HG02884 (cell line): ENCODE measurements at regions not wholly inside any gene's neighbourhood (a gene's known extent, or its start where the extent isn't known, plus 50 kb on each side); places are given as distances from the start of the nearest gene placed in this dataset.
"Not testable (repeated sequence)": the region's sequence is repeated elsewhere in the genome, so short reads cannot be mapped to it uniquely, and the experiment has no call there.

ENCODE experiments used
- ATAC-seq: cut with Tn5 transposase; IDR thresholded peaks from one replicate; pipeline ENCODE4 v1.9.1; 2021; ENCODE audit warnings: mild to moderate bottlenecking, moderate library complexity; ENCODE audit not compliant: unreplicated experiment

DNA sequence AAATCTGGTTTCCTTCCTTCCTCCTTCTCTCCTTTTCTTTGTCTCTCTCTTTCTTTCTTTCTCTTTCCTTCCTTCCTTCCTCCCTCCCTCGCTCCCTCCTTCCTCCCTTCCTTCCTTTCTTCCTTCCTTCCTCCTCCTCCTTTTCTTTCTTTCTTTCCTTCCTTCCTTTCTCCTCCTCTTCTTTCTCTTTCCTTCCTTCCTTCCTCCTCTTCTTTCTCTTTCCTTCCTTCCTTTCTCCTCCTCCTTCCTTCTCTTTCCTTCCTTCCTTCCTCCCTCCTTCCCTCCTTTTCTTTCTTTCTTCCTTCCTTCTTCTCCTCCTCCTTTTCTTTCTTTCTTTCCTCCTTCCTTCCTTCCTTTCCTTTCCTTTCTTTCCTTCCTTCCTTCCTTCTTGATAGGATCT lies 61.2 kb downstream of the VIP start:
- ATAC-seq = no peak

DNA sequence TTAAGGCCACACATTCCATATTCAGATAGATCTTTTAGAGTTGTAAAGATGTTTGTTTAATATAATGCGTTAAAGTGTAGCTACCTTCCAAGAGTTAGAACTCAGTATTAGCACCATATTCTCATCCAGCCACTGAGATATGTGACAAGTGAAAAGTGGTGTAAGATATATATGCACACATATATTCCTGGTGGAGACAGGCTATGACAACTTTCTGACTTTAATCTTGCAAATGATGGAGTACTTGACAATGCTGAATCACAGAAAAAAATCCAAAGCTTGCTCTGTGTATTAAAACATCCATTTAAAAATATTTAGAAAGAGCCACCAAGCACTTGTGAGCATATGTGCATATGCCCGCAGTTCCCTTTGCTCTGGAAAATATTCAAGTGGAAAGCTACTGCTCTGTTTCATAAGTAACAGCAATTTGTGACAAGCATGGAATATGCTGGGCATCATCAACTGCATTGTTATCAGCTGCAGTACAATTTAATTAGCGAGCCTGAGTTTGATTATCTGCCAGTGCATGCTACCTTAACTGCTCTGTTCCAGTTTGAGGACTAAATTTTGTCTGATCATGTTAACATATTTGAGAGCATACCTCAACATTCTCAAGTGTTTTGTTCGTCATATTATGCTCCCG lies 64.8 kb downstream of the VIP start:
- no peak for ATAC-seq

DNA sequence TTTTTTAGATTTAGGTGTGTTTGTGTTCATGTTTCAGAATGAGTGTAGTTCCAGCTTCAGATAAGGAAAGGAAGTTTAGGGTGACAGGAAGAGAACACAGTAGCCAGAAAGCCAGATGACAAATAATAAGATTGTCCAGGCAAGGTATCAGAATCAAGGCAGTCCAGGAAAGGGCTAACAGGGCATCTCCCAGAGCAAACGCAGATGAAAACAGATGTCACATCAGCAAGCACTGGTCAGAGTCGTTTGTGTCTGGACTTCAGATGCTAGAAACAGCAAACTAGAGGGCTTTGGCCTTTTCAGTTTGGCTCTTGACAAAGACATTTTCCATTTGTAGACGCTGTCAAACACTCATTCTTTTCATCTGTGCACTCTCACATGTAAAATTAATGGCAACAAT lies 65.5 kb downstream of the VIP start:
- no peak for ATAC-seq

DNA sequence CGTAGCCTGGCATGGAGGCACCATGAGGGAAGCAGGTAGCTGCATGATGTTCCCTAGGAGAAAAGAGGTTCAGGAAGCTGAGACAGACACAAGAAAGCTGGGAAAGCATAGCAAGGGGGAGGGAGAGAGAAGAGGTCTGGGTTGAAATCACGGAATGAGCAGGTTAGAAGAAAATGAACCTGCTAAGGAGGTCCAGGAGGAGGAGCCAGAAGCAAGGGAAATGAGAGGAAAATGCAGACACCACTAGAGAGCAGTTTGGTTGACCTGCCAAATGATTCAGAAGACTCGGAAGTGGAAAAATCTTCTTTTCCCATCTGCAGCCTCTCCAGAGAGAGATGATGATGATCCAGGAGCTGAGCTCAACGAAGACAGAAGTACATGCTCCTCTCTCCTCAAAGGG lies 70.9 kb downstream of the VIP start:
- ATAC-seq = no peak

DNA sequence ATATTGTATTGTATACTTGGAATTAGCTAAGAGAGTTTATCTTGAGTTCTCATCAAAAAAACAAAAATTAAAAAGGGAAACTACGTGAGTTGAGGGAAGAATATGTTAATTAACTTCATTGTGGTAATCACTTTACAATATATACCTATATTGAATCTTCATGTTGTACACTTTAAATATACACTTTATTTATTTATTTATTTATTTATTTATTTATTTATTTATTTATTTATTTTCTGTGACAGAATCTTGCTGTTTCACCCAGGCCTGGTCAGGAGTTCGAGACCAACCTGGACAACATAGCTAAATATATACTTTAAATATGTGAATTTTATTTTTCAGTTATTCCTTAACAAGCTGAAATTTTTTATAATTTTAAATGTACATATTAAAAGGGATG lies 74.1 kb downstream of the VIP start:
- no peak for ATAC-seq

DNA sequence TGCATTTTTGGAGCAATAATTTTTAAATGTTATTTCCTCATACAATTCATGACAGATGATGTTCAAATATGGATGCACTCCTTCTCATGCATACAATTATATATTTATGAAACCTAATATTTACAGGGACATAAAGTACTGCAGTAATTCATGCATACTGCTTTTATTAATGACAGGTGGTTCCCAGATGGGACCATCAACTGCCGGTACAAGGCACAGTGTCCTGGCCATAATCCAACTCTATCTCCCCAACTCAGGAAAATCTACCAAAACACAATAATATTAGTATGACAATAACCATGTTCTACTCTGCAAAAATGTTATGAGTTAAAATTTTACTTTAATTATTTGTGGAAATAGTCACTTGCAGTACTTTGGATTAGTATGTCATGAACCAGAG lies 77.8 kb downstream of the VIP start:
- ATAC-seq = no peak

DNA sequence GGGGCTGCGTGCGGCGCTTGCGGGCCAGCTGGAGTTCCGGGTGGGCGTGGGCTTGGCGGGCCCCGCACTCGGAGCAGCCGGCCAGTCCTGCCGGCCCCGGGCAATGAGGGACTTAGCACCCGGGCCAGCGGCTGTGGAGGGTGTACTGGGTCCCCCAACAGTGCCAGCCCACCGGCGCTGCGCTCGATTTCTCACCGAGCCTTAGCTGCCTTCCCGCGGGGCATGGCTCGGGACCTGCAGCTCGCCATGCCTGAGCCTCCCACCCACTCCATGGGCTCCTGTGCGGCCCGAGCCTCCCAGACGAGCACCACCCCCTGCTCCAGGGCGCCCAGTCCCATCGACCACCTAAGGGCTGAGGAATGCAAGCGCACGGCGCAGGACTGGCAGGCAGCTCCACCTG lies 83.8 kb downstream of the VIP start:
- ATAC-seq = not testable (repeated sequence)

DNA sequence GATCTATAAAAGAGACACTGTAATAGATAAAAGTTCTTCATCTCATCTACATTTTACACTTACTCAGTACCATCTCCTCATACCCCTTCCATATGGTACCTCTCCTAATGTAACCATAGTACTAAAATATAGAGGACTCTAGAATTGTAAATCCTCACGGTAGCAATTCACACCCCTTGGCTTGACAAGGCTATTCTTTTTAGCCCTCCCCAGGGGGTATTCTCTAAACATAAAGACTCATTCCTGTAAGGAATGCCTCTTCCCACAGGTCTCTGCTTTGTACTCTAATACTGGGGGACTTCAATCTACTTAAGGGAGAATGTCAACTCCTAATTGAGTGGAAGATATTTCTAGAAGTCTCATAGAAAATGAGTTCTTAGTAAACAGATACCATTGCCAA lies 85.9 kb downstream of the VIP start:
- ATAC-seq = no peak

DNA sequence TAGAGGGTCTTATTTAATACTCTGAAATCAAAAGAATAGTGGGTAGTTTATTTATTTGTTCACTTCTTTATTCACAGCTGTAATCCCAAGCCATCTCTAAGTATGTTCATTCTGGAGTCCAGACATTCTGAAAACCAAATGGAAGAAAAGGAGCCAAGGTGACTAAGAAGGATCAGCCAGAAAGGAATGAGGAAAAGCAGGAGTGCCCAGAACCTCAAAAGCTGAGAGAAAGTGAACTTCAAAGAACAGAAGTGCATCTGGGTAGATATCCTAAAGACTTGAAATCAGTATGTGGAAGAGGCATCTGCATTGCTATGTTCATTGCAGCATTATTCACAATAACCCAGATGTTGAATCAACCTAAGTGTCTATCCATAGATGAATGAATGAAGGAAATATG lies 94.8 kb downstream of the VIP start:
- ATAC-seq = no peak

DNA sequence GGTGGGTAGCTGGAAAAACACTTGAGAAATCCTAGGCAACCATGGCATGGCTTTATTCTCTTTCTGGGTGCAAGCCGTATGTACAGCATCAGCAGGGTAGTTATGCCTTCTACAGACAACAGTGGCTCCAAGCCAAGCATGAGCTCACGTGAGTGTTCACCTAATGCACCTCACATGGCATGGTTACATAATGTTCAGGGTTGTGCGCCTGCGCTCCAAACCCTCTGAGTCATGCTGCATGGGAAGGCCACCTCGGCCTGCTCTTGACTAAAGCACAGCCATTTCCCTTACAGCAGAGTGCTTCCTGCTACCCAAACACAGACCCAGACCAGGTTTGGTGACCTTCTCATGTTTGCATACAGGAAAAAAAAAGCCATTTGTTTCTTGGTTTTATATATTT lies 96.2 kb downstream of the VIP start:
- ATAC-seq = no peak

DNA sequence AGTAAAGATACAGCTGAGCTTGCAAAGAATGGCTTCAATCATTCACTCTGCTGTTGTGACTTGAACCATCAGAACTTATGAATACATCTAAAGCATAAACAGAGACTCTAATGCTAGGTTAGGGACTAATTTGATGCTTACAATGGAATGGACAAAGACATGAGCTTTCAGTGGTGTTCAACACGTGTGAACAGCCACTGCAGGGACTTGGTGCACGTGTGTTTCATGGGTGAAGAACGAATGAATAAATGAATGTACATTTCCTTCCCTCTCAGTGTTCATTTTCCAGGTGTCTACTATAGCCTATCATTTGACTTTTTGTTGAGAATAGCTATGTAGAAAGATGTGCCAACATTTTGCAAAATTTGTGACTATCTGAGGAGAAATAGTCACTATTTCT lies 98.3 kb downstream of the VIP start:
- ATAC-seq = no peak

DNA sequence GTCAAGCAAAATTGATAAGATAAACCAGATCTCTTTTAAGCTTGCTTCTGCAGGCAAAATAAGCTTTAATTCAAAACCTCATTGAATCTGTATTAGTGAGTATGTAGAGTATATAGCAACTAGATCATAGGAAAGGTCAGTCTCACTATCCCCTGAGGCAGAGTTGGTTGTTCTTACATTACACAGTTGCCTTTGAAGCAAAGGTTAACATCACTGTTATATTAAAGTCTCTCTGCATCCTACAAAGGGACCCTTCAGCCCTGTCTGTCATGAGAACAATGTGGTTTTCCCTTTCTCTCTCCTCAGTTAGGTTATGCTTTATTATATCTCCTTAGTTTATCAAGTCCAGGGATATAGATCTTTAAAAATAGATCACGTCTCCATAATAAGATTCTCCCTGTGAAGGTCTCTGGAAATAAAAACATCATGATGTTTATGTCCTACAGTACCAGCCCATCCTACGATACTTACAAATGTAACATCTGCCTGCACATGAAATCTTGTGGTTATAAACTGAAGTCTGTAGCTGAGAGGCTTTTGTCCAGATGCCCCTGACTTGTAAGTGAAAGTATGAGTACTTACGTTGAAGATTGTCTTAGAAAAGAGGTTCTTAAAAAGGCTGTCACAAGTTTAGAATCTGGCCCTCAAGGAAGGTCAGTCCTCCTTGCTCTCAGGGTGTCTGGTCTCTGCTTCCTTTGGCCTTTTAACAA lies 103.6 kb downstream of the VIP start:
- ATAC-seq = no peak

DNA sequence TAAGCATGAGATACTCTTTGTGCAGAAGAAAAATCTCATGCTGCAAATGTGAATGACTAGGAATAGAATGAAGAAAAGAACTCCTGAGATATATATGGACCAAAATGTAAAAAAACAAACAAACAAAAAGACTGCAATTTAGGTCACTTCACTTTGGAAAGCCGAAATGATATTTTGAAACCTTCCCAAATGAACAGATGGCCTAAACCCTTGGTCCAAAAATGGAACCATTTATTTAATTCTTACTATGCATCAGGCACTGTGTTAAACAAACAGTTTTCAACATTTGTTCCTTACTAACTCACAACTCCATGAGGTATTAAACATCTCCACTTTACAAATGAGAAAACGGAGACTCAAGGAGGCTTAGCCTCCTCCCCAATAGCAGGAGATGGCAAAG lies 107.5 kb downstream of the VIP start:
- no peak for ATAC-seq

DNA sequence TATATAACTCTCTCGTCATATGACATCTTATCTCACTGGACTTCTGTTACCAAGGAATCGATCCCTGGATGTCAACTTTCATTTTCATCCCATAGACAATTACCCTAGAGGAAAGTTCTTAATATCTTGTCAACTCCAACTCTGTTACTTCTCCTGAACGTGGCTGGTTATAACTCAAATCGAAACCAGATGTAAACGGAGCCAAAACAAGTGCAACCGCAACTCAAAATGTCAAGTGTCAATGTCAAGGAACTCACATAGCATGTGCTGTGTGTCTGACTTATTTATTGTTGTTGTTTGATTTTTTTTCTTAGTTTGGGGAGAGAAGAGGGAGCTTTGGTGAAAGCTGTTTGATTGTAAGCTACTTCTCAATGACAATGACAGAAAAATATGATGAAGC lies 108.6 kb downstream of the VIP start:
- ATAC-seq = no peak

DNA sequence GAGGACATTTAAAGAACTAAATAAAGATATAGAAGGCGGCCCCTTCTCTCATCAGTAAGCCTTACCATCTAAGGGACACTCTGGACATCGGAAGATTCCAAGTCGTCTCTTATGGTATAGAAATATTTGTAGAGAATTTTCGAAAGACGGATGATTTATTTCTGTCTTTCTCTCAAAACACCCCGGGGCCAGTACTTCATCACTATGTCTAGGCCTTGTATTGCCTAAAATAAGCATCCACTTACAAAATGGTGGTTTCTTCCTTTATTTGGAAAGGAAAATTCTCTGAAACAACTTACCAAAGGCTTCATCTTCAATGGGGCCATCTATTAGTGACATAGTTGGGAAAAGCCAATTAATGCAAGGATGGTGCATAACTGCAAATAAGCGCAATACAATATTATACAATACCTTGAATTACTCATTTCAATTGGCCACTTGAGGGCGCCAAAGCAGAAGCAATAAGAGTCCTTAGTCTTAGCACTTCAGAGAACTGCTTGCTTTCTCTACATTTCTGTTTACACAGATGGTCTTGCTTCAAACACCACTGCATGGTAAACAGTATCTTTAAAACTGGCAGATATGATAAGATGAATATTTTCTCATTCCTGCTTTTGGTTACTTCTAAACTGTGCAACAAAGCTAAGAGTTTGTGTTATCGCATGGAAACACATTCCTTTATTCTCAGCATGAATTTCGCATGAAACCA lies 113.2 kb downstream of the VIP start:
- ATAC-seq = peak; percentile 95

DNA sequence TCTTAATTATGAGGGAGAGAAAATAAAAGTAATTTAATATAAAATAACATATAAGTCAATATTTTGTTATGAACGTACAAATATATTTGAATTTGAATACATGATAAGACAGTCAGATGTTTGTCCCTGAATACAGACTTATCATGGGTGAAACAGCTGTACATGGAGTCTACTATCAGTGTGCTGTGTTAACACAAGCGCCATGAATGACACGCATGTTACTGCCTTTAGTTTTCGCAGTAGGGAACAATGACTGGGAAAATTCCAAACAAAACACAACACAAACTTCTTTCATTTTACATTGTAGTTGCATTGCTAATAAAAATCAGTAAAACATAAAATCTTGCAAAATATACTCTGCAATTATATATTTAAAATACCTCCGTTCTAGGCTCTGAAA lies 108.6 kb downstream of the FBXO5 start:
- ATAC-seq = no peak

DNA sequence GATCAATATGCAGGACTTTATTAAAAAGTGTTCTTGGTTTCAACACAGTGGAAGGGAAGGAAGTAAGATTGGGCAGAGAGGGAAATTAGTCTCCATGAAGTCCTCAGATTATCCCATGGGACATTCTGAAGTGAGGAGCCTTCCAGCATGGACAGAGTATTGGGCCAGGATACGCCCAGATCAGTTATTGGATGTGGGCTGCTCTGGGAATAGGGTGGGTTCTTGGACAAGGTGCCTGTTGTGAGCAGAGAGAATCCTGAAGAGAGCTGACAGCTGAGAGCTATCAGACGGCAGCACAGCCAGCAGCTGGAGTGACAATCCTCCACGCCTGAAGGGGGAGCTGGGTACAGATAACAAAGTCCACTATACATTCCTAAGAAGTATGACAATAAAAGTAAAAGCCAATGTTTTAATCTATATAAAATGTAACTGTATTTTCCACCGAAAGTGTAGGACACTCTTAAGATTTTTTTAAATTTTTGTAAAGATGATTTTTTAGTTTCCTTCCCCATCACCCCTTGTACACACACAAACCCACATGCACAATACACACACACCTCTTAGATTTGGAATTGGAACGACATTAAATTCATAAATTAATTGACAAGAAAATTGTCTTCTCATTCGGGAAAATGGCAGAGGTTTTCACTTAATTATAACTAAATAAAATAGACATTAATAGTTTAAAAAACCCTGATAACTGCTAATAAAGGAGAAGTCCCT lies 107.8 kb downstream of the FBXO5 start:
- no peak for ATAC-seq

DNA sequence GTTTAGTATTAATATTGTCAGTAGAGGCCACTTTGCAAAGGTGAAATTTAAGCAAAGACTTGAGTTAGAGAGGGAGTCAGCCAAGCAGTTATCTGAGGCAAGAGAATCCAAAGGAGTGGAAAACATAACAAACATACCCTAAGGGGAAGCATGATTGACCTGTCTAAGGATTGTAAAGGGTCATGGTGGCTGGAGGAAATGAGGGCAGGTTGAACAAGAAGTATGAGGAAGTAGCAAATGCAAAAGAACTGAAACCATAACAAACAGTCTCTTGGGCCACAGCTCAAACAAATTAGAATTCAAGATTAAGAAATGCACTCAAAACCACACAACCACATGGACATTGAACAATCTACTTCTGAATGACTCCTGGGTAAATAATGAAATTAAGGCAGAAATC lies 103.2 kb downstream of the FBXO5 start:
- no peak for ATAC-seq

DNA sequence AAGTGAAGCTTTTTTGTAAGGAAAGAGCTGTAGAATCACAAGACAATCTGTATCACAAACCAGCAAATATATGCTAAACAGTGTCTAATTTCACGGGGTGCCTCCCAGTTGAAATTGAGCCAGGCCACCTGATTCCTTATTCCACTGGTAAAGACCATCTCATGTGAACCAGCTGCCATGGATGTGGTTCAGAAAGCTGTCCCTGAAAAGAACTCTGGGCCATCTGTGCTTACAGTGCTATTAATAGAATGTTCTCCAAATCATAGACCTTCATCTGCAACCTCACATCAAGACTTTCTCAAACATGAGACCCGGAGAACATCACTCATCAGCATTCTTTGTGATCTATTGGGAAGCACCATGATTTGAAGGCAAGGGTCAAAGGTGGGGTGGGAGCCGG lies 89.7 kb downstream of the FBXO5 start:
- ATAC-seq = no peak

DNA sequence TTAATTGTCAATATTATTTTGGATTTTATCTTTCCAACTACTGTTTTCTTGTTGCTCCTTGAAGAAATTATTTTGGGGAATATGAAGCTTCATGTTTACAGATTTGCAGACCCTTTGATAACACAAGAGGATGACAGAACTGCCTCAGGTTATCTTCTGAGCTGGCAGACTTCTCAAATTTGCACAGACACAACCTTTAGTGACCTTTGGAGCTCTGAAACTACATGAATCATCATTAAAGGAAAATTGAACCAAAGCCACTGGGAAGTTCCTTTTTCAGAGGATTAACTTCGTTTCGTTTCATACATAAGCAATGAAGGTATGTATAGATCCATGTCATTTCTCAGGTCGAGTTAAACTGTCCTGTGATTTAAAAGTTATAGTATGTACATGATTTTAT lies 85.9 kb downstream of the FBXO5 start:
- ATAC-seq = no peak

DNA sequence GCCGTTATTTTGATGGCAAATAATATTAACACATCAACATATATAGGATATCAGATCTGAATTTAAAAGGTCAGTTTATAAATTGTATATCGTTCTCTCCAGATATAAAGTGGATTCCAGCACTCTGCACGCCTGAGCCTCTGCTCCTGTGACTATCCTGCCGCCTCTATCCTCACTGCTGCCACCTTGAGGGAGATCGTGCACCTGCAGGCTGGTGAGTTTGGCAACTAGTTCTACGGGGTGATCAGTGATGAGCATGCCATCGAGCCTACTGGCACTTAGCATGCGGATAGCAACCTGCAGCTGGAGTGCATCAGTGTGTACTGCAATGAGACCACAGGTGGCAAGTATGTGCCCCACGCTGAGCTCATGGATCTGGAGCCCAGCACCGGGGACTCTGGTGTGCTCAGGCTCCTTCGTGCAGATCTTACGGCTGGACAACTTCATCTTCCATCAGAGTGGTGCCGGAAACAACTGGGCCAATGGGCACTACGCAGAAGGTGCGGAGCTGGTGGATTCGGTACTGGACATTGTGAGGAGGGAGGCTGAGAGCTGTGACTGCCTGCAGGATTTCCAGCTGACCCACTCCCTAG lies 84.9 kb downstream of the FBXO5 start:
- peak; percentile 98 for ATAC-seq
